Gastrocnemius medialis (tissue), 4 donors: ENCODE measurements at regions not wholly inside any gene's neighbourhood (a gene's known extent, or its start where the extent isn't known, plus 50 kb on each side); places are given as distances from the start of the nearest gene placed in this dataset.

Experiments used
- CTCF ChIP-seq, 5 experiments: fragments of 450-650 bp in 3 of 5; fragments of 200-600 bp in 2 of 5; sonication (generic) in 2 of 5; IDR thresholded peaks in 4 of 5; conservative IDR thresholded peaks in 1 of 5; 1 replicate in 4 of 5; 2 replicates in 1 of 5; pipeline ENCODE4 v1.5.1; 2016 to 2019; ENCODE audit warnings: antibody characterized with exemption in 5 of 5, mild to moderate bottlenecking in 3 of 5, moderate library complexity in 3 of 5
- POLR2A ChIP-seq, 2 donors: fragments of 450-650 bp; IDR thresholded peaks; one replicate each; pipeline ENCODE4 v1.6.1; 2017; ENCODE audit warnings: antibody characterized with exemption in 2 of 2, mild to moderate bottlenecking in 2 of 2, moderate library complexity in 2 of 2

- TF ChIP-seq CTCF (IDR thresholded peaks at IDR 0.05 in 4 of 5, conservative IDR thresholded peaks at IDR 0.05 in 1 of 5) (no peak), POLR2A (IDR thresholded peaks at IDR 0.05) (no peak)
Measured at GRCh38 chr19:31781542-31781941, 432.3 kb upstream of the TSHZ3 start.
